ENCODE measurements at regions not wholly inside any gene's neighbourhood (a gene's known extent, or its start where the extent isn't known, plus 50 kb on each side); places are given as distances from the start of the nearest gene placed in this dataset.

DNA sequence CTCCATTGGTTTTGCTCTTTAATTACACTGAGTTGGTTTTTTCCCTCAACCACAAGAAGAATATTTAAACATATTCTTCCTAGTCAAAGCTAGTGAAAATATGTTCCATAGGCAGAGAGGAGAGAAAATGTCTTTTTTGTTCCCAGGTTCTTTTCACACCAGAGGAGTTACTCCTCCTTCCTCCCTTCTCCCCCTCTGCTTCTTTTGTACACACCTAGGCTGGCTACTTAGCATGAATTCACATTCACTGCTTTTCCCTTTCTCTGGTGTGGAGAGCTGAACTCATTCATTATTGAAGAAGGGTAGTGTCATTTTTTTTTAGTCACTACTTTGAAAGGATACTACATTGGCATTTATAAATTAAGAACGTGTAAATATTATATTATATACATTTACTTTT is 56.6 kb upstream of the UGP2 start:
- CTCF ChIA-PET = no interaction called here
- intact Hi-C loops (cut with micrococcal nuclease) = no loop called here
- DNase-seq (no peak), ATAC-seq (ENCODE audit: low read depth) (no peak)
- H3K36me3 ChIP-seq (replicated peaks in 1 of 2; ENCODE audit: control extremely low read depth in 1 of 2, control insufficient read depth in 1 of 2, extremely low read depth in 1 of 2, insufficient read depth in 2 of 2, low read length in 1 of 2) = no peaks in the 10 kb centered on the region
- no peak overlapping the region for H2AFZ ChIP-seq (ENCODE audit: insufficient read depth, low read depth, low read length, poor library complexity, severe bottlenecking)
- no peaks in the 10 kb centered on the region for H3K9me3 ChIP-seq (ENCODE audit: control extremely low read depth in 1 of 3, control insufficient read depth in 2 of 3, insufficient read depth in 1 of 3, low read length in 2 of 3)
- no peaks in the 10 kb centered on the region for H3K4me1 ChIP-seq (ENCODE audit: control insufficient read depth in 2 of 2, insufficient read depth in 2 of 2, low read length in 2 of 2)
- H3K9me3 Mint-ChIP-seq (ENCODE audit: insufficient read depth) = no peaks in the 10 kb centered on the region
- no peak overlapping the region for H3K4me3 ChIP-seq (ENCODE audit: control extremely low read depth in 1 of 5, extremely low read depth in 1 of 5, insufficient read depth in 1 of 5, low read depth in 2 of 5, low read length in 4 of 5)
- H3K79me2 ChIP-seq (ENCODE audit: control insufficient read depth, insufficient read depth, low read length) = no peaks in the 10 kb centered on the region
- H3K27me3 ChIP-seq (replicated peaks in 1 of 4; ENCODE audit: control extremely low read depth in 1 of 4, control insufficient read depth in 3 of 4, insufficient read depth in 4 of 4, low read length in 3 of 4) = no peaks in the 10 kb centered on the region
- no CpG with 5 or more reads among the region's 1 CpG for WGBS (ENCODE audit: insufficient coverage)
- no peaks in the 10 kb centered on the region for H4K20me1 ChIP-seq (ENCODE audit: control insufficient read depth, insufficient read depth, low read length, poor library complexity, severe bottlenecking)
- H3K4me2 ChIP-seq (replicated peaks; ENCODE audit: low read depth, low read length, poor library complexity, severe bottlenecking) = no peak overlapping the region
- H3K4me1 Mint-ChIP-seq = no peaks in the 10 kb centered on the region
- no peak overlapping the region for H3K9ac ChIP-seq (ENCODE audit: low read length)
- POLR2A ChIA-PET = no interaction called here
- TF ChIP-seq EZH2 (IDR thresholded peaks at IDR 0.05; ENCODE audit: borderline replicate concordance, insufficient read depth, low read depth, low read length, poor library complexity, severe bottlenecking) = no peak
- TF ChIP-seq, protein P1, sequence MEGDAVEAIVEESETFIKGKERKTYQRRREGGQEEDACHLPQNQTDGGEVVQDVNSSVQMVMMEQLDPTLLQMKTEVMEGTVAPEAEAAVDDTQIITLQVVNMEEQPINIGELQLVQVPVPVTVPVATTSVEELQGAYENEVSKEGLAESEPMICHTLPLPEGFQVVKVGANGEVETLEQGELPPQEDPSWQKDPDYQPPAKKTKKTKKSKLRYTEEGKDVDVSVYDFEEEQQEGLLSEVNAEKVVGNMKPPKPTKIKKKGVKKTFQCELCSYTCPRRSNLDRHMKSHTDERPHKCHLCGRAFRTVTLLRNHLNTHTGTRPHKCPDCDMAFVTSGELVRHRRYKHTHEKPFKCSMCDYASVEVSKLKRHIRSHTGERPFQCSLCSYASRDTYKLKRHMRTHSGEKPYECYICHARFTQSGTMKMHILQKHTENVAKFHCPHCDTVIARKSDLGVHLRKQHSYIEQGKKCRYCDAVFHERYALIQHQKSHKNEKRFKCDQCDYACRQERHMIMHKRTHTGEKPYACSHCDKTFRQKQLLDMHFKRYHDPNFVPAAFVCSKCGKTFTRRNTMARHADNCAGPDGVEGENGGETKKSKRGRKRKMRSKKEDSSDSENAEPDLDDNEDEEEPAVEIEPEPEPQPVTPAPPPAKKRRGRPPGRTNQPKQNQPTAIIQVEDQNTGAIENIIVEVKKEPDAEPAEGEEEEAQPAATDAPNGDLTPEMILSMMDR (IDR thresholded peaks at IDR 0.05) = no peak
- no peak overlapping the region for H3K27ac ChIP-seq (ENCODE audit: low read length in 2 of 2)
- H3K27ac Mint-ChIP-seq = no peak overlapping the region
- H3K27me3 Mint-ChIP-seq = peaks cover 1% of the 10 kb centered on the region
- H3K4me3 Mint-ChIP-seq = no peak overlapping the region

DNA sequence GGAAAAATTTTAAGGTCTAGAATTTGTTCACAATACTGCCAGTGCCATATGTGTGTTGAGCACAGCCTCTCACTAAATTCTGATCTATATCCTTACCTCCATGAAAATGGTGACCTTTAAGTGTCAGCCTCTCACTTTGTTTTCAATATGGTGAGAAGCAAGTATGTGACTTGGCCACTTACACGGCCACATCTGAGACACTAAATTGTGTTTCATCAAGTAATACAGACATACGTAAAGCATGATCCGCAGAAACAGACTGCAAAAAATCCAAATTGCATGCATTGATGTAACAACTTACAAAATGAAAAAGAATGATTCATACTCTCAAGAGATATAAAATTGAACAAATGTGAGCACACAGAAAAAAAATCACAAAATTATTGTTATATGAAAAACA is 55.2 kb upstream of the UGP2 start:
- Histone ChIP-seq H3K9me3 (ENCODE audit: control extremely low read depth in 1 of 3, control insufficient read depth in 2 of 3, insufficient read depth in 1 of 3, low read length in 2 of 3) (no peaks in the 10 kb centered on the region), H3K9ac (ENCODE audit: low read length) (no peak overlapping the region), H3K79me2 (ENCODE audit: control insufficient read depth, insufficient read depth, low read length) (no peaks in the 10 kb centered on the region), H4K20me1 (ENCODE audit: control insufficient read depth, insufficient read depth, low read length, poor library complexity, severe bottlenecking) (no peaks in the 10 kb centered on the region), H3K4me3 (ENCODE audit: control extremely low read depth in 1 of 5, extremely low read depth in 1 of 5, insufficient read depth in 1 of 5, low read depth in 2 of 5, low read length in 4 of 5) (no peak overlapping the region), H3K27ac (ENCODE audit: low read length in 2 of 2) (no peak overlapping the region), H3K4me2 (replicated peaks; ENCODE audit: low read depth, low read length, poor library complexity, severe bottlenecking) (no peak overlapping the region), H3K4me1 (ENCODE audit: control insufficient read depth in 2 of 2, insufficient read depth in 2 of 2, low read length in 2 of 2) (no peaks in the 10 kb centered on the region), H3K27me3 (replicated peaks in 1 of 4; ENCODE audit: control extremely low read depth in 1 of 4, control insufficient read depth in 3 of 4, insufficient read depth in 4 of 4, low read length in 3 of 4) (no peaks in the 10 kb centered on the region), H2AFZ (ENCODE audit: insufficient read depth, low read depth, low read length, poor library complexity, severe bottlenecking) (no peak overlapping the region), H3K36me3 (replicated peaks in 1 of 2; ENCODE audit: control extremely low read depth in 1 of 2, control insufficient read depth in 1 of 2, extremely low read depth in 1 of 2, insufficient read depth in 2 of 2, low read length in 1 of 2) (no peaks in the 10 kb centered on the region)
- ATAC-seq (ENCODE audit: low read depth) = no peak
- Mint-ChIP-seq H3K27ac (no peak overlapping the region), H3K4me3 (no peak overlapping the region), H3K27me3 (peaks cover 5% of the 10 kb centered on the region), H3K9me3 (ENCODE audit: insufficient read depth) (no peaks in the 10 kb centered on the region), H3K4me1 (no peaks in the 10 kb centered on the region)
- ChIA-PET CTCF (no interaction called here), POLR2A (no interaction called here)
- TF ChIP-seq, protein P1 (IDR thresholded peaks at IDR 0.05) = no peak
- no peak for TF ChIP-seq EZH2 (IDR thresholded peaks at IDR 0.05; ENCODE audit: borderline replicate concordance, insufficient read depth, low read depth, low read length, poor library complexity, severe bottlenecking)
- no peak for DNase-seq
- intact Hi-C loops (cut with micrococcal nuclease) = no loop called here
- no CpG with 5 or more reads among the region's 3 CpGs for WGBS (ENCODE audit: insufficient coverage)

Measured in B cell (primary cell).